Psoas muscle (tissue), 7 donors: ENCODE measurements at regions not wholly inside any gene's neighbourhood (a gene's known extent, or its start where the extent isn't known, plus 50 kb on each side); places are given as distances from the start of the nearest gene placed in this dataset.

Experiments used
- ATAC-seq, 4 donors: fragments of 200-7000 bp; cut with Tn5 transposase; one replicate each; pipeline ENCODE4 v1.9.1; 2020; ENCODE audit warnings: moderate library complexity in 3 of 4, mild to moderate bottlenecking in 2 of 4
- DNase-seq, 2 donors: peaks; one replicate each; pipeline ENCODE4 v3.0.0-alpha.2; 2020
- H3K27ac ChIP-seq: fragments of 200-600 bp; one replicate; pipeline ENCODE4 v1.8.0; 2022
- H3K27me3 ChIP-seq, 3 donors: fragments of 200-600 bp in 1 of 3; one replicate each; pipeline versions ENCODE4 v1.6.1 to v1.8.0; 2013 to 2022; ENCODE audit warnings: low read length in 2 of 3, mild to moderate bottlenecking in 2 of 3, moderate library complexity in 1 of 3; ENCODE audit not compliant: insufficient read depth in 3 of 3
- H3K36me3 ChIP-seq, 2 donors: fragments of 200-600 bp in 1 of 2; one replicate each; pipeline versions ENCODE4 v1.6.1 to v1.8.0; 2013 to 2022; ENCODE audit warnings: low read depth in 1 of 2, mild to moderate bottlenecking in 1 of 2, moderate library complexity in 1 of 2; ENCODE audit not compliant: insufficient read depth in 1 of 2
- H3K4me1 ChIP-seq: fragments of 200-600 bp; one replicate; pipeline ENCODE4 v1.8.0; 2022
- H3K4me3 ChIP-seq: fragments of 200-600 bp; one replicate; pipeline ENCODE4 v1.8.0; 2022; ENCODE audit warnings: mild to moderate bottlenecking
- H3K9me3 ChIP-seq: fragments of 200-600 bp; one replicate; pipeline ENCODE4 v1.8.0; 2022
- WGBS, 3 donors: extraction: QIAGEN DNeasy Blood & Tissue Kit; methylation state at CpG; one replicate each; pipeline versions ENCODE4 v1.1.6 to v1.1.7; 2013; 5-methylcytosine and 5-hydroxymethylcytosine counted together
- intact Hi-C, 2 donors: fragments of 100-400 bp; cut with DNase I; formaldehyde crosslinking; loops; one replicate each; pipeline versions ENCODE4 v1.11.0 to v1.14.2; 2022
- TF ChIP-seq, protein P1 (sequence below): fragments of 200-600 bp; IDR thresholded peaks from one replicate; pipeline ENCODE4 v1.8.0; 2022; ENCODE audit warnings: antibody characterized with exemption
- donor health status: healthy with polysubstance abuse.
- donor health status: DM: no; HTN: no; CAD: no; lungs with moderate emphysema.
- donor health status: Bipolar disorder and iron deficiency.
- donor health status: healthy.
- donor health status: DM: yes; HTN: yes; CAD: no.
- donor health status: DM: no; HTN: no; CAD: no.
- donor health status: DM: yes; HTN: yes; CAD: no.

DNA sequence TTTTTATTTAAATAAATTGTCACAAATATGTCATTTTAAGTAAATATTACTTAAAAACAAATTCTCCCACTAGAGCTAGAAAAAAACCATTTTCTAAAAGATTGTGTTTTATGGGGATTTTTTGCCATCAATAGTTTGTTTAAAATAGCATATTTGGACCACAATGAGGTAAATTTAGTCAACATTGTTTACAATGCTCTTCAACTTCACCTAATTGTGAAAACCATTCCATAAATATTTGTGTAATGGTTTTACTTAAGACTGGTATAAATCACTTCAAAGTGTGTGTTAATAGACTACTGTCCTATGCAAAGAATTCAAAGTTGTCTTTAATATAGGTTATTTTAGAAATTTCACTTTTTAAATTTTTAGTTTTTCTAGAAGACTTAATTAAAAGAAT lies 1004.2 kb downstream of the PCDH18 start:
- DNase-seq (no peak), ATAC-seq (no peak)
- Histone ChIP-seq H3K36me3 (no peaks in the 10 kb centered on the region), H3K4me3 (no peak overlapping the region), H3K4me1 (no peaks in the 10 kb centered on the region), H3K27me3 (no peaks in the 10 kb centered on the region), H3K9me3 (no peaks in the 10 kb centered on the region), H3K27ac (no peak overlapping the region)
- intact Hi-C loops, result no loop called here
- TF ChIP-seq, protein P1, sequence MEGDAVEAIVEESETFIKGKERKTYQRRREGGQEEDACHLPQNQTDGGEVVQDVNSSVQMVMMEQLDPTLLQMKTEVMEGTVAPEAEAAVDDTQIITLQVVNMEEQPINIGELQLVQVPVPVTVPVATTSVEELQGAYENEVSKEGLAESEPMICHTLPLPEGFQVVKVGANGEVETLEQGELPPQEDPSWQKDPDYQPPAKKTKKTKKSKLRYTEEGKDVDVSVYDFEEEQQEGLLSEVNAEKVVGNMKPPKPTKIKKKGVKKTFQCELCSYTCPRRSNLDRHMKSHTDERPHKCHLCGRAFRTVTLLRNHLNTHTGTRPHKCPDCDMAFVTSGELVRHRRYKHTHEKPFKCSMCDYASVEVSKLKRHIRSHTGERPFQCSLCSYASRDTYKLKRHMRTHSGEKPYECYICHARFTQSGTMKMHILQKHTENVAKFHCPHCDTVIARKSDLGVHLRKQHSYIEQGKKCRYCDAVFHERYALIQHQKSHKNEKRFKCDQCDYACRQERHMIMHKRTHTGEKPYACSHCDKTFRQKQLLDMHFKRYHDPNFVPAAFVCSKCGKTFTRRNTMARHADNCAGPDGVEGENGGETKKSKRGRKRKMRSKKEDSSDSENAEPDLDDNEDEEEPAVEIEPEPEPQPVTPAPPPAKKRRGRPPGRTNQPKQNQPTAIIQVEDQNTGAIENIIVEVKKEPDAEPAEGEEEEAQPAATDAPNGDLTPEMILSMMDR, result no peak

DNA sequence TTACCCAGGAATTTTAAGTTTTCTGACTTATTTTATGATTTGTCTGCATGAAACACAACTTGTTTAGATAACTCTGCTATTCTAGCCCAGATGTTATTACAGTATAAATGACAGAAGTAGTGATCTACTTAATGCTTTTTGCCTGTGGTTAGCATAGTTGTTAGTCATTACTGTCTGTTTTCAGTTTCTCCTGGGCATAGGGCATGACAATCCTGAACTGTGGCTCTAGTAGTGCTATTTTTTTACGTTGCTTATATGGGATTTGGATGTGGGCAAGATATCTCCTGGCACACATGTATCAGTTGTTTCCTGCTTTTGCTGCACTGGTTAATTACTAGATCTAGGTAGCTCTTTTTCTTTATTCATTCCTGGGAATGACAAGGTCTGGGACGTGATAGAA lies 1005.8 kb downstream of the PCDH18 start:
- Histone ChIP-seq H3K36me3 (no peaks in the 10 kb centered on the region), H3K27me3 (no peaks in the 10 kb centered on the region), H3K4me1 (no peaks in the 10 kb centered on the region), H3K4me3 (no peak overlapping the region), H3K27ac (no peak overlapping the region), H3K9me3 (no peaks in the 10 kb centered on the region)
- TF ChIP-seq, protein P1, result no peak
- intact Hi-C loops, result no loop called here
- ATAC-seq, result no peak
- DNase-seq, result no peak
- 34 to 64% (median 50%) methylated on average over 2 of the region's 2 CpGs for WGBS, 3 donors

DNA sequence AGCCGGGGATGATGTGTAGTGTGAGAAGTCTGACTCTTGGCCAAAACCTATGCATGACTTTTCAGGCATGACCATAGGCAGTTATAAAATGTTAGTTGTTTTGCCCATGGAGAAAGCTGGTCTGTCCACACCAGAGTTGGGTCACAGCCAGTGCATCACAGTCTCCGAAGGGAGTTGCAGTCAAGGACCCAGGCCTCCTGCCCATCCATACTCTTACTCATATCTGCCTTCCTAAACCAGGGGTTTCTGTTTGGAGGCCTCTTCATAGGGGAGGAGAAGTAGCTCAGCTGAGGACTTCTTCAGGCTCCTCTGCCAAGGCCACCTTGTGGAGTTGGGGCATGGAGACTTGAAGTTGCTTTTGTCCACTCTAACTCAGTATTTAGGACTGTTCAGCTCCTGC lies 1008.3 kb downstream of the PCDH18 start:
- Histone ChIP-seq H3K27me3 (no peaks in the 10 kb centered on the region), H3K9me3 (no peaks in the 10 kb centered on the region), H3K27ac (no peak overlapping the region), H3K4me1 (no peaks in the 10 kb centered on the region), H3K36me3 (no peaks in the 10 kb centered on the region), H3K4me3 (no peak overlapping the region)
- WGBS, 3 donors, result 83 to 97% (median 85%) methylated on average over 2 of the region's 2 CpGs
- no peak for DNase-seq
- TF ChIP-seq, protein P1, result no peak
- no peak for ATAC-seq
- intact Hi-C loops, result no loop called here

DNA sequence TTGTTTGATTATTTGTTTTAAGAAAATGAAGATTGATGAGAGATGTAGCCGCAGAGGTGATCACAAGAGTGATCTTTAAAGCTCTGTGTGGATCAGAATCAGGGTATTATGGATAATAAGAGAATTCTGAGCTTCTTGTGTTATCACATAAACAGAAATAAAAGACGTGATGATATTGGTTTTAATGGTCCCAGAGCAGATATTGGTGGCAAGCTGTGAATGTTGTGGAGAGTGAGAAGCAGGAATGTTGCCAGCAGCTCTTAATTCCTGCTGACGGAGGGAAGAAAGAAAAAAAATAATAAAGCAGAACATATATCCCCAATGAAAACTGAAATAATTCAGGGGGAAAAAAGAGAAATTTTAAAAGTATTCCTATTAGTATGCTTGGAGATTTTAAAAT lies 1015.9 kb downstream of the PCDH18 start:
- Histone ChIP-seq H3K4me3 (no peak overlapping the region), H3K4me1 (no peaks in the 10 kb centered on the region), H3K9me3 (no peaks in the 10 kb centered on the region), H3K27me3 (no peaks in the 10 kb centered on the region), H3K36me3 (no peaks in the 10 kb centered on the region), H3K27ac (no peak overlapping the region)
- no peak for ATAC-seq
- TF ChIP-seq, protein P1, result no peak
- 46 to 47% (median 47%) methylated on average over 3 of the region's 3 CpGs for WGBS, 3 donors
- intact Hi-C loops, result no loop called here
- DNase-seq, result no peak

DNA sequence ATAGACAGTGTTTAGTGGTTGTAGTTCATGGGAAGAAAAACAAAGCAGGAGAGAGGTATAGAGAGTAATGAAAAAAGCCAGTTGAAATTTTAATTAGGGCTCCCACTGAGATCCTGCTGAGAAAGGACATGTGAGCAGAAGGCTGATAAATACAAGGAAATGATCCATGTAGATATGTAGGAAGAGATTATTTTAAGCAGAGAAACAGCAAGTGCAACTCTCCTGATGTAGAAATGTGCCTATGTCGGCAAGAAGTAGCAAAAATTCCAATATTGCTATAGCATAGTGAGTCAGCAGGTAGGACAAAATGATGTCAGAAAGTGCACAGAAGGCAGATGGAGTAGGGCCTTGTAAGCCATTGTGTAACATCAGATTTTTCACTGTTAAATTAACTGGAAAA lies 1027.3 kb downstream of the PCDH18 start:
- no peak overlapping the region for H3K4me3 ChIP-seq
- H3K36me3 ChIP-seq, result no peaks in the 10 kb centered on the region
- H3K4me1 ChIP-seq, result no peaks in the 10 kb centered on the region
- H3K27me3 ChIP-seq, result no peaks in the 10 kb centered on the region
- TF ChIP-seq, protein P1, result no peak
- H3K9me3 ChIP-seq, result no peaks in the 10 kb centered on the region
- intact Hi-C loops, result no loop called here
- 50 to 81% (median 65%) methylated on average over 1 of the region's 1 CpG for WGBS, 3 donors
- no peak for DNase-seq
- H3K27ac ChIP-seq, result no peak overlapping the region
- no peak for ATAC-seq
